ENCODE measurements at regions not wholly inside any gene's neighbourhood (a gene's known extent, or its start where the extent isn't known, plus 50 kb on each side); places are given as distances from the start of the nearest gene placed in this dataset.

DNA sequence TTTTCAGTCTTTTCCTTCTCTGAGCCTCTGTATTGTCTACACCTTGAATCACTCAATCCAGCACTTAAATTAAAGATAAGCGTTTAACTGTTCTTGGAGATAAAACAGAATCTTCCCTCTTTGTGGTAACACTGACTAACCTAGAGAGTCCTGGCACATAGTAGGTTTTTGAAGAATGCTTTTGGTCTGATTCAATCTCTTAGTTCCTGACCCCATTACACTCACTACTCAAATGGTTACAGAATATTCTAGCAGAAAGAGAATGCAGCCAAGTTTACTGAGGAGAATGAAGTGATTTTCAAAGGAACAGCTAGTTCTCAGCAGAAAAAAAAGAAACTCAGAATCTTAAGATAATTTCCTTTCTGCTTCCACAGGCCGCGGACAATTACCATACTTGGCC lies 309.2 kb upstream of the PRMT6 start:
- 80% methylated on average over 2 of the region's 3 CpGs for WGBS
- Histone ChIP-seq H3K4me3 (ENCODE audit: insufficient read depth in 1 of 2, low read depth in 1 of 2, low read length in 2 of 2) (no peak overlapping the region), H3K9me3 (ENCODE audit: control insufficient read depth, low read length) (no peaks in the 10 kb centered on the region), H3K4me2 (ENCODE audit: low read length, poor library complexity, severe bottlenecking) (no peak overlapping the region), H3K23ac (ENCODE audit: low read length in 2 of 2) (no peak overlapping the region), H3K27ac (ENCODE audit: low read length, poor library complexity, severe bottlenecking) (no peak overlapping the region), H2AK5ac (ENCODE audit: low read length, severe bottlenecking) (no peak overlapping the region), H2AFZ (ENCODE audit: low read depth, low read length) (no peak overlapping the region), H3K4me1 (ENCODE audit: control insufficient read depth, insufficient read depth, low read depth, low read length) (no peaks in the 10 kb centered on the region), H4K91ac (ENCODE audit: low read length) (no peak overlapping the region), H3K18ac (ENCODE audit: low read depth in 1 of 2, low read length in 2 of 2) (no peak overlapping the region), H3K79me1 (replicated peaks; ENCODE audit: low read length, poor library complexity, severe bottlenecking) (no peaks in the 10 kb centered on the region), H3K36me3 (ENCODE audit: control insufficient read depth in 1 of 2, insufficient read depth in 2 of 2, low read depth in 1 of 2, low read length in 2 of 2) (no peaks in the 10 kb centered on the region), H2BK12ac (ENCODE audit: low read length in 2 of 2) (no peak overlapping the region), H2BK120ac (ENCODE audit: low read depth, low read length) (no peak overlapping the region), H3K4ac (ENCODE audit: low read depth in 1 of 2, low read length in 2 of 2) (no peak overlapping the region), H3K9ac (ENCODE audit: low read length) (no peak overlapping the region), H4K8ac (ENCODE audit: low read length) (no peak overlapping the region), H3K27me3 (ENCODE audit: control insufficient read depth in 1 of 2, insufficient read depth in 1 of 2, low read length in 2 of 2) (no peaks in the 10 kb centered on the region), H2BK5ac (ENCODE audit: low read depth, low read length, poor library complexity, severe bottlenecking) (no peak overlapping the region), H2BK15ac (ENCODE audit: low read depth, poor library complexity, severe bottlenecking) (no peak overlapping the region), H3K14ac (ENCODE audit: low read length in 2 of 2) (no peak overlapping the region)
- no peak for DNase-seq

DNA sequence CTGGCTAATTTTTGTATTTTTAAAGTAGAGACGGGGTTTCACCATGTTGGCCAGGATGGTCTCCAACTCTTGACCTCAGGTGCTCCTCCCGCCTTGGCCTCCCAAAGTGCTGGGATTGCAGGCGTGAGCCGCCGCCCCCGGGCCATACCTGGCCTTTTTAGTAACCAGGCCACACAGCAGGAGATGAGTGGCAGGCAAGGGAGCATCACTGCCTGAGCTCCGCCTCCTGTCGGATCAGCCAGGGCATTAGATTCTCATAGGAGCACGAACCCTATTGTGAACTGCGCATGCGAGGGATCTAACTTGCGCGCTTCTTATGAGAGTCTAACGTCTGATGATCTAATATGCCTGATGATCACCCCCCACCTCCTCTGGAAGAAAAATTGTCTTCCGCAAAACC lies 308.7 kb upstream of the PRMT6 start:
- no peak overlapping the region for H2BK15ac ChIP-seq (ENCODE audit: low read depth, poor library complexity, severe bottlenecking)
- no peak overlapping the region for H3K9ac ChIP-seq (ENCODE audit: low read length)
- no peak overlapping the region for H3K23ac ChIP-seq (ENCODE audit: low read length in 2 of 2)
- no peak overlapping the region for H4K91ac ChIP-seq (ENCODE audit: low read length)
- no peak overlapping the region for H3K27ac ChIP-seq (ENCODE audit: low read length, poor library complexity, severe bottlenecking)
- H3K4ac ChIP-seq (ENCODE audit: low read depth in 1 of 2, low read length in 2 of 2), result no peak overlapping the region
- H2AK5ac ChIP-seq (ENCODE audit: low read length, severe bottlenecking), result no peak overlapping the region
- no peak overlapping the region for H4K8ac ChIP-seq (ENCODE audit: low read length)
- H2BK5ac ChIP-seq (ENCODE audit: low read depth, low read length, poor library complexity, severe bottlenecking), result no peak overlapping the region
- DNase-seq, result no peak
- 87% methylated on average over 13 of the region's 15 CpGs for WGBS
- no peaks in the 10 kb centered on the region for H3K79me1 ChIP-seq (replicated peaks; ENCODE audit: low read length, poor library complexity, severe bottlenecking)
- H2BK12ac ChIP-seq (ENCODE audit: low read length in 2 of 2), result no peak overlapping the region
- H2AFZ ChIP-seq (ENCODE audit: low read depth, low read length), result no peak overlapping the region
- H3K27me3 ChIP-seq (ENCODE audit: control insufficient read depth in 1 of 2, insufficient read depth in 1 of 2, low read length in 2 of 2), result no peaks in the 10 kb centered on the region
- H3K9me3 ChIP-seq (ENCODE audit: control insufficient read depth, low read length), result no peaks in the 10 kb centered on the region
- H3K14ac ChIP-seq (ENCODE audit: low read length in 2 of 2), result no peak overlapping the region
- H3K18ac ChIP-seq (ENCODE audit: low read depth in 1 of 2, low read length in 2 of 2), result no peak overlapping the region
- H3K36me3 ChIP-seq (ENCODE audit: control insufficient read depth in 1 of 2, insufficient read depth in 2 of 2, low read depth in 1 of 2, low read length in 2 of 2), result no peaks in the 10 kb centered on the region
- H2BK120ac ChIP-seq (ENCODE audit: low read depth, low read length), result no peak overlapping the region
- no peak overlapping the region for H3K4me3 ChIP-seq (ENCODE audit: insufficient read depth in 1 of 2, low read depth in 1 of 2, low read length in 2 of 2)
- no peaks in the 10 kb centered on the region for H3K4me1 ChIP-seq (ENCODE audit: control insufficient read depth, insufficient read depth, low read depth, low read length)
- no peak overlapping the region for H3K4me2 ChIP-seq (ENCODE audit: low read length, poor library complexity, severe bottlenecking)

DNA sequence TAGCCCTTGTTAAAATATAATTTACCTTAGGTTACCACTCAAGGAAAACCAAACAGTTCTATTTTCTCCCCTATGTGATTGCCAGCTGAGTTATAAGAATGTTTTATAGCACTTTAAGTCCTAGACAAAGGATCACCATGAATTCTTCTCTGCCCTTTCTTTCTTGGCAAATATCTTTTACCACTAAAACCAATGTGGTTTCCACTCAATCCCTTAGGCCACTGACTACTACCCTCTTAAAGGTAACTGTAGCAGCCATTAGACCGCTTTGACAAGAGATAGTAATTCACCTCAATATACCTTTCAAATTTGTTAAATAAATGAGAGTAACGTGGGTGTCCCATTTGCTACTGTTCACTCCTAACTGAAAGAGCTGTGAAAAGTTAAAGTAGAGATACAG lies 307.9 kb upstream of the PRMT6 start:
- H3K9me3 ChIP-seq (ENCODE audit: control insufficient read depth, low read length), result no peaks in the 10 kb centered on the region
- H2BK15ac ChIP-seq (ENCODE audit: low read depth, poor library complexity, severe bottlenecking), result no peak overlapping the region
- H3K4me3 ChIP-seq (ENCODE audit: insufficient read depth in 1 of 2, low read depth in 1 of 2, low read length in 2 of 2), result no peak overlapping the region
- no peaks in the 10 kb centered on the region for H3K36me3 ChIP-seq (ENCODE audit: control insufficient read depth in 1 of 2, insufficient read depth in 2 of 2, low read depth in 1 of 2, low read length in 2 of 2)
- H3K4me1 ChIP-seq (ENCODE audit: control insufficient read depth, insufficient read depth, low read depth, low read length), result no peaks in the 10 kb centered on the region
- H3K27ac ChIP-seq (ENCODE audit: low read length, poor library complexity, severe bottlenecking), result no peak overlapping the region
- no peak overlapping the region for H2BK12ac ChIP-seq (ENCODE audit: low read length in 2 of 2)
- H3K79me1 ChIP-seq (replicated peaks; ENCODE audit: low read length, poor library complexity, severe bottlenecking), result no peaks in the 10 kb centered on the region
- H3K4me2 ChIP-seq (ENCODE audit: low read length, poor library complexity, severe bottlenecking), result no peak overlapping the region
- H3K14ac ChIP-seq (ENCODE audit: low read length in 2 of 2), result no peak overlapping the region
- H3K27me3 ChIP-seq (ENCODE audit: control insufficient read depth in 1 of 2, insufficient read depth in 1 of 2, low read length in 2 of 2), result no peaks in the 10 kb centered on the region
- no peak overlapping the region for H3K4ac ChIP-seq (ENCODE audit: low read depth in 1 of 2, low read length in 2 of 2)
- H2AFZ ChIP-seq (ENCODE audit: low read depth, low read length), result no peak overlapping the region
- no peak overlapping the region for H3K18ac ChIP-seq (ENCODE audit: low read depth in 1 of 2, low read length in 2 of 2)
- no peak overlapping the region for H3K23ac ChIP-seq (ENCODE audit: low read length in 2 of 2)
- no peak overlapping the region for H3K9ac ChIP-seq (ENCODE audit: low read length)
- no peak overlapping the region for H2BK120ac ChIP-seq (ENCODE audit: low read depth, low read length)
- H4K91ac ChIP-seq (ENCODE audit: low read length), result no peak overlapping the region
- H4K8ac ChIP-seq (ENCODE audit: low read length), result no peak overlapping the region
- no peak overlapping the region for H2AK5ac ChIP-seq (ENCODE audit: low read length, severe bottlenecking)
- 43% methylated on average over 1 of the region's 2 CpGs for WGBS
- H2BK5ac ChIP-seq (ENCODE audit: low read depth, low read length, poor library complexity, severe bottlenecking), result no peak overlapping the region
- DNase-seq, result no peak

GRCh38 chr1:106749491-106749890 lies 307.0 kb upstream of the PRMT6 start:
- Histone ChIP-seq H3K18ac (ENCODE audit: low read depth in 1 of 2, low read length in 2 of 2) (no peak overlapping the region), H2AK5ac (ENCODE audit: low read length, severe bottlenecking) (no peak overlapping the region), H2BK120ac (ENCODE audit: low read depth, low read length) (no peak overlapping the region), H3K27me3 (ENCODE audit: control insufficient read depth in 1 of 2, insufficient read depth in 1 of 2, low read length in 2 of 2) (no peaks in the 10 kb centered on the region), H2AFZ (ENCODE audit: low read depth, low read length) (no peak overlapping the region), H3K4me3 (ENCODE audit: insufficient read depth in 1 of 2, low read depth in 1 of 2, low read length in 2 of 2) (no peak overlapping the region), H3K23ac (ENCODE audit: low read length in 2 of 2) (no peak overlapping the region), H3K4ac (ENCODE audit: low read depth in 1 of 2, low read length in 2 of 2) (no peak overlapping the region), H2BK15ac (ENCODE audit: low read depth, poor library complexity, severe bottlenecking) (no peak overlapping the region), H2BK5ac (ENCODE audit: low read depth, low read length, poor library complexity, severe bottlenecking) (no peak overlapping the region), H3K4me2 (ENCODE audit: low read length, poor library complexity, severe bottlenecking) (no peak overlapping the region), H4K8ac (ENCODE audit: low read length) (no peak overlapping the region), H3K36me3 (ENCODE audit: control insufficient read depth in 1 of 2, insufficient read depth in 2 of 2, low read depth in 1 of 2, low read length in 2 of 2) (no peaks in the 10 kb centered on the region), H3K4me1 (ENCODE audit: control insufficient read depth, insufficient read depth, low read depth, low read length) (no peaks in the 10 kb centered on the region), H2BK12ac (ENCODE audit: low read length in 2 of 2) (no peak overlapping the region), H4K91ac (ENCODE audit: low read length) (no peak overlapping the region), H3K9me3 (ENCODE audit: control insufficient read depth, low read length) (no peaks in the 10 kb centered on the region), H3K14ac (ENCODE audit: low read length in 2 of 2) (no peak overlapping the region), H3K9ac (ENCODE audit: low read length) (no peak overlapping the region), H3K27ac (ENCODE audit: low read length, poor library complexity, severe bottlenecking) (no peak overlapping the region), H3K79me1 (replicated peaks; ENCODE audit: low read length, poor library complexity, severe bottlenecking) (no peaks in the 10 kb centered on the region)
- DNase-seq, result no peak
- WGBS, result 33% methylated on average over 1 of the region's 2 CpGs
